Tibial artery (tissue), 4 donors: ENCODE measurements at regions not wholly inside any gene's neighbourhood (a gene's known extent, or its start where the extent isn't known, plus 50 kb on each side); places are given as distances from the start of the nearest gene placed in this dataset.

Experiments
- DNase-seq, 2 donors: peaks; one replicate each; pipeline ENCODE4 v3.0.0-alpha.2; 2019
- H3K27ac ChIP-seq, 2 donors: fragments of 200-600 bp; sonication (generic) in 1 of 2; 1 replicate in 1 of 2; 2 replicates in 1 of 2; pipeline ENCODE4 v1.5.1; 2018 to 2019; ENCODE audit warnings: mild to moderate bottlenecking in 1 of 2
- H3K27me3 ChIP-seq, 2 donors: fragments of 200-600 bp; sonication (generic) in 1 of 2; one replicate each; pipeline versions ENCODE4 v1.5.1 to v1.6.0; 2016 to 2019
- H3K36me3 ChIP-seq, 3 donors: fragments of 200-600 bp; sonication (generic) in 2 of 3; one replicate each; pipeline ENCODE4 v1.5.1; 2016 to 2019; ENCODE audit warnings: mild to moderate bottlenecking in 2 of 3
- H3K4me1 ChIP-seq, 4 donors: fragments of 200-600 bp; sonication (generic) in 2 of 4; 1 replicate in 3 of 4; 2 replicates in 1 of 4; pipeline ENCODE4 v1.5.1; 2016 to 2019
- H3K4me3 ChIP-seq, 2 donors: fragments of 200-600 bp; sonication (generic) in 1 of 2; 1 replicate in 1 of 2; 2 replicates in 1 of 2; pipeline ENCODE4 v1.5.1; 2018 to 2019; ENCODE audit warnings: mild to moderate bottlenecking in 2 of 2
- H3K9me3 ChIP-seq, 3 donors: fragments of 200-600 bp; sonication (generic) in 1 of 3; one replicate each; pipeline ENCODE4 v1.5.1; 2016 to 2019
- CTCF ChIP-seq, 2 experiments: fragments of 200-600 bp in 1 of 2; fragments of 450-650 bp in 1 of 2; IDR thresholded peaks; one replicate each; pipeline ENCODE4 v1.5.1; 2017 to 2019; ENCODE audit warnings: antibody characterized with exemption in 2 of 2, mild to moderate bottlenecking in 1 of 2, moderate library complexity in 1 of 2
- intact Hi-C: fragments of 100-400 bp; cut with DNase I; formaldehyde crosslinking; loops from one replicate; pipeline ENCODE4 v1.15.0; 2023; ENCODE audit warnings: low total_unique reads

- no peak for TF ChIP-seq CTCF (IDR thresholded peaks at IDR 0.05)
- no peak for DNase-seq
- Histone ChIP-seq H3K36me3 (no peaks in the 10 kb centered on the region), H3K27me3 (no peaks in the 10 kb centered on the region), H3K27ac (no peak overlapping the region), H3K4me1 (peaks cover 0 to 15% (median 0%) of the 10 kb centered on the region in 4 donors), H3K4me3 (no peak overlapping the region), H3K9me3 (no peaks in the 10 kb centered on the region)
- intact Hi-C loops, result no loop called here
Measured at GRCh38 chr12:90055071-90055470, 346.4 kb upstream of the ATP2B1 start.

- Histone ChIP-seq H3K9me3 (no peaks in the 10 kb centered on the region), H3K4me3 (no peak overlapping the region), H3K36me3 (no peaks in the 10 kb centered on the region), H3K27ac (no peak overlapping the region), H3K27me3 (no peaks in the 10 kb centered on the region), H3K4me1 (no peaks in the 10 kb centered on the region)
- intact Hi-C loops, result no loop called here
- no peak for TF ChIP-seq CTCF (IDR thresholded peaks at IDR 0.05)
- DNase-seq, result no peak
Measured at GRCh38 chr12:90048918-90049317, 340.3 kb upstream of the ATP2B1 start.

GRCh38 chr12:90045559-90045958 lies 336.9 kb upstream of the ATP2B1 start:
- intact Hi-C loops, result no loop called here
- no peak for TF ChIP-seq CTCF (IDR thresholded peaks at IDR 0.05)

GRCh38 chr12:90044069-90044468 lies 335.4 kb upstream of the ATP2B1 start:
- H3K36me3 ChIP-seq, result no peaks in the 10 kb centered on the region
- no peak for TF ChIP-seq CTCF (IDR thresholded peaks at IDR 0.05)
- no peak overlapping the region for H3K27ac ChIP-seq
- H3K9me3 ChIP-seq, result no peaks in the 10 kb centered on the region
- no peaks in the 10 kb centered on the region for H3K27me3 ChIP-seq
- DNase-seq, result no peak
- intact Hi-C loops, result no loop called here
- no peaks in the 10 kb centered on the region for H3K4me1 ChIP-seq
- no peak overlapping the region for H3K4me3 ChIP-seq

More at GRCh38 chr12:90045559-90045958, 336.9 kb upstream of the ATP2B1 start:
- H3K27me3 ChIP-seq, result no peaks in the 10 kb centered on the region
- no peak overlapping the region for H3K4me3 ChIP-seq
- H3K27ac ChIP-seq, result no peak overlapping the region
- no peaks in the 10 kb centered on the region for H3K9me3 ChIP-seq
- no peaks in the 10 kb centered on the region for H3K4me1 ChIP-seq
- no peaks in the 10 kb centered on the region for H3K36me3 ChIP-seq
- DNase-seq, result no peak

- no peak for TF ChIP-seq CTCF (IDR thresholded peaks at IDR 0.05)
- DNase-seq, result no peak
- Histone ChIP-seq H3K4me3 (no peak overlapping the region), H3K27me3 (no peaks in the 10 kb centered on the region), H3K4me1 (no peaks in the 10 kb centered on the region), H3K27ac (no peak overlapping the region), H3K9me3 (no peaks in the 10 kb centered on the region), H3K36me3 (no peaks in the 10 kb centered on the region)
- intact Hi-C loops, result no loop called here
Measured at GRCh38 chr12:90042920-90043641, 334.4 kb upstream of the ATP2B1 start.
